ENCODE measurements at regions not wholly inside any gene's neighbourhood (a gene's known extent, or its start where the extent isn't known, plus 50 kb on each side); places are given as distances from the start of the nearest gene placed in this dataset.

DNA sequence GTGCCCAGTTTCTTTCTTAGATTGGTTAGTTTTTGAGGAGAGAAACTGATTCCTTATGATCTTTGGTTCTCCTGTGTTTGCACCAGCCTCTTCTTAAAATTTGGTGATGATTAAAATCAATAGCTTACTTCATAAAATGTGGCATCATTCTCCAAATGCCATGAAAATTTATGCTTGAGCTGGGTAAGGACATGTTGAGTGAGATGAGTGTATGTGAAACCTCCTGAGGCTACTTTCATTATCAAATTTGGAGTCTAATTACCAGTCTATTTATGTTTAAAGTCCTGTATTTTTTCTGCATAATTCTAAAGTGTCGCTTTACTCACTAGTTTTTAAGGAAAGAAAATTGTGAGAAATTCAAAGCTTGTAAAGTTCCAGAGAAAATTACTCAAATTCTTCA, 102.1 kb downstream of the DIPK2A start:
- DNase-seq (ENCODE audit: low read depth, low spot score): no peak

DNA sequence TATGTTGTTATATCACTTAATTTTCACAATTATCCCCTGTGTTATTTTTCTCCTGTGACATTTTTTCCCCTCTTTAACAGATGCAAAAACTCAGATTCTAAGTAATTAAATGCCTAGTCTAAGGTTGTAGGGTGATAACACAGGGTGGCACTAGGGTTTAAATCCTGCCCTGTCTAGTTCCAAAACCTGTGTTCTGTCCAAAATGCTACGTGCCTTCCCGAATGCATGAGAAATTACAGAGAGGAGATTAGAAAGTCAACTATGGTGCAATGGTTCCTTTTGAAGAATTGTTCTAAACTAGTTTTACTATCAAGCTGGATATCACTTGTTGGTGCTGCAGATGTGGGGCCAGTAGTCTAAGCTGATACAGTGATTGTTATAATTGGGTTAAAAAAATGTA, 108.0 kb downstream of the DIPK2A start:
- DNase-seq (ENCODE audit: low read depth, low spot score): no peak

DNA sequence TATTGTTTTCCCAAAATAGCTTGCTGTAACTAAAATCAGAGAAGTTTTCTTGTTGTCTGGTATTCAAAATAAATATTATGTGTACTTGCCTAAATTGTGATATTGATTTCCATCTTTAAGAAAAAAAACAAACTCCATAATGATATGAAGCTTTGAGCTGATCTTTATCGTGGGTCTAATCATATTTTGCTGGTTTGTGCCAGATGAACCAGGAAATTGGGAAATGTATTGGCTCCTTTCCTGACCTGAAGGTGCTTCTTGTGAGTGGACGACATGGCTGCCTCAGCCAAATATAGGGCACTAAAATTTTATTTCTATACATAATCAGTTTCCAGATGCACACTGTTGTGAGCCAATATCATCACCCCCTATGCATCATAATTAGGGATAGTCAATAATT, 113.3 kb downstream of the DIPK2A start:
- DNase-seq (ENCODE audit: low read depth, low spot score): no peak

DNA sequence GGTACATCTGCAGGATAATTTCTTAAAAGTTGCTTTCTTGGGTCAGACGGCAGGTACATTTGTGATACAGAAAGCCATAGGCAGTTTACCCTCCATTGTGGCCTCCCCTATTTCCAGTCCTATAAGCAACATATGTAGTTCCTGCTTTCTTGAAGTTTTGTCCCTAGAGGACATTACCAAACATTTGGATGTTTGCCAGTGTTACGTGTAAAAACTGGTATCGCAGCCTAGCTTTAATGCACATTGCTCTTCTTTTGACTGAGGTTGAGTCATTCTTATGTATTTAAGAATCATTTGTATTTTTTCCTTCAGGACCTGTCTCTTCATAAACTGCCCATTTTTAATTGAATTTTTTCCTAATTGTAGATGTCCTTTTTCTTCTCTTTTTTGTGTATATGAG, 114.3 kb downstream of the DIPK2A start:
- DNase-seq (ENCODE audit: low read depth, low spot score): no peak

DNA sequence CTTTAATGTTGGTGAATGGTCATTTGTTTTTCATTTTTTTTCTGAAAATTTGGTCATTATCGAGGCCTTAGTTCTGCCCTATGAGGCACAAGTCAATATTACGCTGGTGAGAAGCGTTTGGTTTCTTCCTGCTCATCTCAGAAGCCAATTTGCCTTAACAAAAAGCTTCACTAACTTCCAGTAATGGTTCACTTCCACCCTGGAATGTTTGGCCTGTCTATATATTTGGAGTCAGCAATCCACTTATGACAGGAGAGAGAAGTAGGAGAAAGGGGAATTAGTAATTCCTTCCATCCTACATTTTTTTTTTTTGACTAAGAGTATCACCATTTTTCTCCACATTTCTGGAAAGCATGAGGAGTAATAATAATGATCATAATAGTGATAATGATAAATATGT, 124.4 kb downstream of the DIPK2A start:
- DNase-seq (ENCODE audit: low read depth, low spot score): no peak

DNA sequence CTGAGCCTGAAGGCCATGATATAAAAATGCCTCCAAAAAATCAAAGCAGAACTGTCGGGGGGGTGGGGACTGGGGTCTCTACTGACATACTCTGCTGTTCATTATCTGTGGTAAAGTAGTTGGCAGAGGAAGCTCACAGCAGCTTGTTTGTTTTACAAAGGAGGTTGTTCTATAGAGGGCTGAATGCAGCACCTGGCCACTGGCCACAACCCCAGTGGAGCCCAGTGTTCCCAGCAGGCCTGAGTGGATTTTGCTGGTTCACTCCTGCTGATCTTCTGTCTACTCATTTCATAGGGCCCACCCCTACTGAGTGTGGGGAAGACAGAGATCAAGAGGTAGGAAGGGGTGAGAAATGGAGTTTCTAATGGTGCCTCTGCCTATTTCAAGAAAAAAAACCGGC, 125.5 kb downstream of the DIPK2A start:
- no peak for DNase-seq (ENCODE audit: low read depth, low spot score)

DNA sequence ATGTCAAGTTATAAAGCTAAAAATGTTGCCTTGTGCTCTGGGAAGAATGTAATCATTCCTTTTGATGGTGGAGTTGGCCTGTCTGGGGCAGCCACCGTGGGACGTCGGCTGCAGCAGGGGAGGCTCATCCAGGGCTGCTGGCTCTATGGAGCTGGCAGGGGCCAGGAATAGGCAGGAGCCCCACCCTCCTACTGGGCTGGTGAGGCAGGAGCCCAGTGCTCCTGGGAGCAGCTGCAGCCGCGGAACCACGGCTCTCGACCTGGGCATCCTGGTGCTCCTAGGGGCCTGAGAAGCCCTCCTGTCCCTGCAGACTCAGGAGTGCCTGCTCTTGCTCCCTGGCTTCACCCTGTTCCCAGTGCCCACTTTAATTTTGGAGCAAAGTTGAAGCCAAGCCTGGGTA, 127.1 kb downstream of the DIPK2A start:
- no peak for DNase-seq (ENCODE audit: low read depth, low spot score)

DNA sequence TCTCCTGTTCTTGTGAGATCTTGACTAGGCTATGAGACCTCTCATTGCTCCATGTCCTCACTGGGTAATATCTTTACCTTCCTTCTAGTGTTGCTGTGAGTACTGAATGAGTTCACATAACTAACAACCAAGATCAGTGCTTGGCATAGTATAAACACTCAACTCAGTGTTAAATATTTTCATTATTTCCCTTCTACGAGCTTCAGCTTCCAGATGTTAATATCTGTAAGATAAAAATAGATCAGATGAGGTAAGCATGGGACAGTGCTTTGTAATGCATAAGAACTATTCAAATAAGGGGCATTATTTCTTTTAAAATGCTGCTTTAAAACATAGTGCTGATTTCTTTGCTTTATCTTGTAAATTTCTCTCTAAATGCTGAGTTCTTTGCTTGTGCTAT, 130.8 kb downstream of the DIPK2A start:
- no peak for DNase-seq (ENCODE audit: low read depth, low spot score)

DNA sequence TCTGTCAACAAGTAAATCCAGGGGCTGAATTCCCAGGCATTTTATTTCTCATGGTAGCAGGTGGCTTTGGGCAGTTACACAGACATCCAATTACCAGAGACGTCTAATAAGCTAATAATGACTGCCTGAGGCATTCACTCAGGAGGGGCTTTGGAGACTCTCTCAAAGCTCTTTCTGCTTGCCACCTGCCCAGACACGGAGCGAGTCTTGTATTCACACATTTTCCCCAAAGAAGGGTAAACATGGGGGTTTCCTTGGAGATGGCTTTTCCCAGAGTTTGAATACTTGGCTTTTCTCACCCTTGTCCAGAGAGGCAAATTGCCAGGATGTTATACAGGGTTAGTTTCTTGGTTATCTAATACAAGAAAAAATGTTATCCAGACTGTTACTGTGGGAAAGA, 132.6 kb downstream of the DIPK2A start:
- DNase-seq (ENCODE audit: low read depth, low spot score): peak; percentile 22

DNA sequence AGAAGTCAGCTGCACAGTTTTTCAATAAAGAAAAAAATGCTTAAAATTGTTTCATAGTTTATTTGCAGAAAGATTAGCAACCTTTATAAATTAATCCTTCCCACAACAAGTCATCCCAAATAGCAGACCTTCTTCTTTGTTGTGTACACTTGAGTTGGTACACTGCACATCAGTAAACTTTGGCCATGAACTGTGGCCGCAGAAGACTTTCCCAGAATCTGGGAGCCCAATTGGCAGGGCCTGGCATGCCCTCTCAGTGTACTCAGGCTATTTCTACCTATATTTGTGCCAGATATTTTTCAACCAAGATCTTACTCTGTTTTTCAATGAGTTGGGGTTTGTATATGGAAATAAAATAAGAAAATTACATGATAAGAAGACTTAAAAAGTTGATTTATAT, 133.1 kb downstream of the DIPK2A start:
- DNase-seq (ENCODE audit: low read depth, low spot score): no peak

DNA sequence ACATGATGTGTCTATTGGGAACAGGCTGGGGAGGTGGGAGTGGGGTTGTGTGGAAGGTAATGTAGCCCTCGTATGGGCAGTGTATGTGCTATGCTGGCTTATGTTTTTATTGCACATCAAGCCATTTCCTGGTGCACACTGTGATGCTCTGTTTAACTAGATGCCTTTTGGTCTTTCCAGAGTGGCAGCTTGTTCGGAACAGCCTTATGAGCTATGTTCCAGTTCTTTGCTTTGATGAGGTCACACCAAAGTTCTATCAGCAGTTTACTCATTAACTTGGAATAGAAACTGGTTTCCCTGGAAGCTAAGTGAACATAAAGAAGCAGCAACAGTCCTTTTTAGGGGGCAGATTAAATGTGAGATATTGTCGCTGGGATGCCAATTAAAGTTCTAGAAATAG, 133.9 kb downstream of the DIPK2A start:
- DNase-seq (ENCODE audit: low read depth, low spot score): no peak

DNA sequence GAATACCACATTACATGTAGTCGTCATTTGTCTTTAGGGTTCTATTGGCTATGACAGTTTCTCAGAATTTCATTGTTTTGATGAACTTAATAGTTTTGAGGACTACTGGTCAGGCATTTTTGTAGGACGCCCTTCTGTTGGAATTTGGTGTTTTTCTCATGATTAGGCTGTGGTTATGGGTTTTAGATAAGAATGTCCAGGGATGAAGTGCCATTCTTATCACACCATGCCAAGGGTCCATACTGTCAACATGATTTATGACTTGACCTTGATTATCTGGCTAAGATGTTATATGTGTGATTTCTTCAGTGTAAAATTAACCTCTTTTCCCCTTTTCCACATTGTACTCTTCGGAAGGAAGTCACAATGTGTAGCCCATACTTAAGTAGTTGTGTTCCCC, 135.3 kb downstream of the DIPK2A start:
- peak; percentile 35 for DNase-seq (ENCODE audit: low read depth, low spot score)

DNA sequence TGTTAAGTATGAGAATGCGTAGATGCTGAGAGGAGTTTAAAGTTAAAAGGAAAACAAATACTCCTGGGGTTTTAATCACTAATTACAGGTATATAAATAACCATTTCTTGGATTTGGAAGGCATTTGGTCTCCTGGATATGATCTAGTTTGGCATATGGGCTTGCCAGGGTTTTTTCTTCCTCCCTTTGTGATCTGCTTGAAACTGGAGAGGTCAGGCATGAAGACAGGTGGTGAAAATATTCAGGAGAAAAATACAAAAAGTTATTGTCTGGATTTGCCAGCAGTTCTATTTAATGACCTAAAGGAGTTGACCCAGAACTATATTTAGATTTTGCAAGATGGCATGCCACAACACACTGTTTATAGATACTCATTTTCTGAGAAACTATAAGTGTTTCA, 136.3 kb downstream of the DIPK2A start:
- DNase-seq (ENCODE audit: low read depth, low spot score): no peak

DNA sequence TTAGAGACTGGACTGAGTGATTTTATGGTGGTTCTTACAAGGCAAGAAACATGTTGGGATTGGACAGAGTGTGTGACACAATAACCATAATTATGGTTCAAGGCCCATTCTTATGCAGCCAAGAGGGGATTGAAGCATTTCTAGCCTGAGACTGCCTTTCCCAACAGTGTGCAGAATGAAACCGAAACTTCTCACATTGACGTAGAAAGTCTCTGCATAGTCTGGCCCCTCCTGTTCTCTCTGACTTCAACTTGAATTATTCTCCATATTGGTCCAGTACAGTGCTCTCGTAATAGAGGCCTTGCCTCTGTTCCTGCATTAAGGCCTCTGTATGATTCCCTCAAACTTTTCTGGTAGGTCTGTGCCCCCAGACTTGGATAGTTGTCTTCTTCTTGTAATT, 138.3 kb downstream of the DIPK2A start:
- DNase-seq (ENCODE audit: low read depth, low spot score): no peak

DNA sequence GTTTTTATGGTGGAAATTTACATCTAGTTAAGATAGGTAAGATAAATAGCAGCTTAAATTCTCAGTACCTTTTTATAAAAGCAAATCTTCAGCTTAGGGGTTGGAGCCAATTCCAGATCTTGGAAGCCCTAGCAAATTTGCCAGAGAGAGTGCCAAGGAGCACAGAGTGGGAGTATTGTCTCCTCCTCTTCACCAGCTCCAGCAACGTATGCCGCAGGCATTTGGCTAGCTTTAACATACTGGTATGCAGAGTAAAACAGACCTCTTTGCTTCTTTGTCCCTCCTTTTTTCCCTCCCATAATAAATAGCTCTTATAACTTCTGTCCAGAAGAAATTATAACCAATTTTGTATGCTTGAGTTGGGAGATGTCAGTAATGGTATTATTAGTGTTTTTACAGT, 140.4 kb downstream of the DIPK2A start:
- peak; percentile 42 for DNase-seq (ENCODE audit: low read depth, low spot score)

DNA sequence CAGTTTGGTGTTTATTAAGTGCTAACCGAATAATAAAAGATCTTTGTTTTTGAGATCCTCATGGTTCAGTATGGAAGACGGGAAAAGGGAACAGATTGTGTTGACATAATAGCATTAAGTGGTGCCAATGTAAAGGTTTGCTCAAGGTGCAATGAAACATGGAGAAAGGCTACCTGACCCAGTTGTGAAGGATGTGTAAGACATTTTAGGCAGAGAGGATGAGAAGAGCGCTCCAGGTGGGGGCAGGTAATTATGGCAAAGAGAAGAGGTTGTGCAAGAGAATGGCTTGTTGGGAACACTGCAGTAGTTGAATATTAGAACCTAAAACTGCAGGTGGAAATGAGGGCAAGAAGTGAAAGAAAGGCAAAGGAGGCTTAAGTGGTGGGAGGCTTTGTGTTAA, 140.8 kb downstream of the DIPK2A start:
- no peak for DNase-seq (ENCODE audit: low read depth, low spot score)

DNA sequence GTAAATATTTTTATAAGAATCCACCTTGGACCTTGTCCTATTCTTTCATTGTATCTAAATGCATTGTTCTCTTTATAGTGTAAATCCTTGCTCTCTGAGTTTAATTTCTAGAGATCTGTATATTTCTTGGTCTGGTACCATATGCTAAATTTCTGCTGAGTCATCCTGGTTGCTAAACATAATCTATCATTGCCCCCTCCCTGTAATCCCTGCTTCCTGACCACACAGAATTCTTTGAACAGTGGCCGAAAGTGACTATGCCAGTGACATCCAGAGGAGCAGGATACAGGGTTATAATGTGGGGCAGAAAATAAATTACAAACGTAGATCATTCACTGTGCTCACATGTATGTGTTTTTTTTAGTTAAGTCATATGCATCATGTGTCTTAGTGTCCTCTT, 143.1 kb downstream of the DIPK2A start:
- DNase-seq (ENCODE audit: low read depth, low spot score): peak; percentile 16

DNA sequence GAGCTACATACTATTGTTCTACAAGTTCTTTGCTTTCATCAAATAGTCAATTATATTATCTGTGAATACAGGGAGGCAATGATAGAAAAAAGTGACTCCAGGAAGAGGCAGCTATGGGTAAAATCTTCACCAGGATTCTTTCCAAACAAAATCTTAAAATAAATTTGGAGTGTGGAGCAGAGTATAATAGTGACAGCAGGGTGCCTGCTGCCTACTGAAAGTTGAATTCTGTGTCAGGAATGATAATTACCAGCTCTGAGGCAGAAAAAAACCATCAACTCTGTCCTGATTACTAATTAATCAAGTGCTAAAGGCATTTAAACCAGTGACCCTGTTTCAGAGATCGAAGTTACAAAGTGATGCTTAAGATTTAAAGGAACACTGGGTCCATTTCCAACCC, 148.0 kb downstream of the DIPK2A start:
- no peak for DNase-seq (ENCODE audit: low read depth, low spot score)

DNA sequence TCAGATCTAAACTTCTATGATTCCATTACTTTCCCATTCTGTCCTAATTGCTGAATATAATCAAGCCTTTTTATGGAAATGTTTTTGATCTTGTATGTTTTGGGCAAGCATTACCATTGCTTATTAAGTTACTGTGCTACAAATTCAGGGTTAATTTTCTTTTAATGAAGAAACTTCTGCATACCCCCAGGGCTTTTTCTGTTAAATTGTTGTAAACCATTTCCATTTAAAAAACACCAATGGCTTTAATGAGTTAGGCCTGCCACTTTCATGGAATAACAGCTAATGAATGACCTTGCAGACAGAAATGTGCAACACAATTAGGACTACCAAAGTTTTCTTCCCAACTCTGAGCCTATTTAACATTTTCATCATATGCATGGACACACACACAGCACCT, 150.0 kb downstream of the DIPK2A start:
- DNase-seq (ENCODE audit: low read depth, low spot score): no peak

DNA sequence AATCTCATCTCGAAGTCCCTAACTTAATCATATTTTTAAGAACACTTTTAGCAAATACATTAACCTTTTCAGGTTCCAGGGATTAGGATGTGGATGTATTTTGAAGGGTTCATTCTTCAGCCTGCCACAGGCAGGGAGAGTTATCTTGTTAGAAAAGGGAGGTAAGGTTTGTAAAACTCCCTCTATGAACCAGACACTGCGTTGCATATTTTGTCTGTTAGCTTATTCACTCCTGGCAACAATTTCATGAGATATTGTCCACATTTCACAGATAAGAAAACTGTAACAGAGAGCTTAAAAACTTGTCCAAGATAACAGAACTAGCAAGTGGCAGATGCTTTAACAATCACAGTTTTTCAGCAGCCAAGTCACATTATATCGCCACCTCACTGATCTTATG, 155.4 kb downstream of the DIPK2A start:
- no peak for DNase-seq (ENCODE audit: low read depth, low spot score)

DNA sequence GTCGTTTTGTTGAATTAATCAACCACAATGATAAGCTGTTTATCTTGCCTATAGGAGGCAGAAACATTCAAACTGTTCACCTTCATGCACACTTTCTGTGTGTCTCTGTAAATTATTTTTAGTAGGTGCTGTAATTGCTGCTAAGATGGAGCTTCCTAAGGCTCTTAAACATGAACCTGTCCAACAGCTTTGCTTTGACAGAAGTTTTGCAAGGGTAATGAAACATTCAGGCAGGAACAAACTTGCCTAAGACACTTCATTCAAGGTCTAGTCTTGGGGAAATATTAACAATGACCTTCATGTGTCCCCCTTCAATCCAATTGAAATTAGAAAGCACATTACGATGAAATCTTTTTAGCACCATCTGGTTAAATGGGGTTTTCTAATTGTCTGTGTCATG, 156.1 kb downstream of the DIPK2A start:
- no peak for DNase-seq (ENCODE audit: low read depth, low spot score)

DNA sequence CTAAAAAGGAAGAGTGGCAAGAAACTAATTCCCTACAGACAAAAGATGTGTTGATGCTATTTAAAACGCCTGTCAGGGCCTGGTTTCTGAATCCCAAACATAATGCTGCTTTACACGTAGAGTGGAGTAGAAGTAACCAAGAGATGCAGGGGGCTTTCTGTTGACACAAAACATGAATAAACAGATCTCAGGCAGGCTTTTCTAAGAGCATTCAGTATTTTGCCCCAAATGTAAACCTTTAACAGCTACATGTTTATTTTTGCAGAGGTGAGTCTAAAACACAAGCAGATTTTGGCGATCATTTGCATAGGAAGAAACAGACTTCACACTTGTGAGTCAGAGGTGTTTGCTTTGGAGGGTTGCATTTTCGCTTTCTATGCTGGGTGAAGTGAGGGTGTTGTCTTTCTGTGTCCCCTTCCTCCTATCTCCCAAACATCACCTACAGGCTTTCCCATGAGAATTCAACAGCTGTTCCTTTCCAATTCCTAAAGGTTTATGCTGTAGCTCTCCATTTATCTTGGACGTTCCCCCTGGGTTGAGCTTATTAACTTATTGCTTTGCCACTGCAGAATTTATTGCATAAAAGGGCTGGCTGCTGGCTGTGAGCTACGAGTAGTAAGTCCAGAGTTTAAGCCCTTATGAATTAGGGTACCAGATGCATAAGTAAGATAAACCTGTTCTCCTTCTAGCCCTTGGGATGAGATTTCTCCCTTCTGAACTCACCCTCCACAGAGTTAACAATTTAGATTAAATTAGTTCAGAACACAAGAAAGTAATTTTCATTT, 156.7 kb downstream of the DIPK2A start:
- peak; percentile 10 for DNase-seq (ENCODE audit: low read depth, low spot score)

DNA sequence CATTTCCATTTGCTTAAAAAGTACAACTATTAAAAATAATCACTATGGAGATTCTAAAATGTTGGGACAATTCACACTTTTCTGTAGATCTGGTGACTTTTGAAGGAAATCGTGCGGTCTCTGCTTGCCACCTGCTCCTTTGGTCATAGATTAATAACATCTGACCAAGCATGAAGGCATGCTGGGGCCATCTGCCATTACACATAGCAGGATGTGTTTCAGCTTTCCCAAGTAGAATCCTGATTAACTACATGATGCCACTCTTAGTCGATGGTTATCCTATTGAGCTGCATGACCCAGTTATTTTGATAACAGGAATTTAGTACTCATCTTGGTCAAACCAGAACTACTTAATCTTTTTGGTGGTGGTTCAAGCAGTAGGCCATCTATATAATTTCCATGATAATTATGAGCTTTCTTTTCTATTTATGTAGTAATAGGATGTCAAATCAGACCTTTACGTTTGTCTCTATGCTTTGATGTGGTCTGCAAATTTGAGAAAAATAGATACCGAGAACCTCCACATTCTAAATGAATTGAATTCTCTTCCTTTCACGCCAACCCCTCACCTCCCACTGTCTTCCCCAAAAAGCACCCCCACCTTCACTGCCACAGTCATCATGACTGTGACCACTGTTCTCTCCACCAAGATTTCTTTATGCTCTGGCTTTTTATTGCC, 158.1 kb downstream of the DIPK2A start:
- no peak for DNase-seq (ENCODE audit: low read depth, low spot score)

DNA sequence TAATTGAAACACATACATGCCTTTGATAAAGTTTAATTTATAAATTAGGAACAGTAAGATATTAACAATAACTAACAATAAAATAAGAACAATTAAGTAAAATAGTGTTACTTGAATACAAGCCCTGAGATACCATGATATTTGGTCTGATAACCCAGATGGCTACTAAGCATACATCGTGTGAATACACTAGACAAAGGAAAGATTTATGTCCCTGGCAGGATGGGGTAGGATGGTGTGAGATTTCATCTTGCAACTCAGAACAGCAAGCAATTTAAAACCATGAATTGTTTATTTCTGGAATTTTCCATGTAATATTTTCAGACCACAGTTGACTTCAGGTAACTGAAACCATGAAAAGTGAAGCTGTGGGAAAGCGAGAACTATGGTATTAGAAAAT, 169.5 kb downstream of the DIPK2A start:
- DNase-seq (ENCODE audit: low read depth, low spot score): no peak
